GM23338 (cell line): ENCODE measurements at regions not wholly inside any gene's neighbourhood (a gene's known extent, or its start where the extent isn't known, plus 50 kb on each side); places are given as distances from the start of the nearest gene placed in this dataset.

Experiments
- ATAC-seq: fragments of 200-7000 bp; cut with Tn5 transposase; 3 replicates; pipeline ENCODE4 v1.9.1; 2020
- DNase-seq: peaks from one replicate; pipeline ENCODE4 v3.0.0-alpha.2; 2015; ENCODE audit warnings: low spot score
- H2AFZ ChIP-seq: fragments of 200-600 bp; sonication (generic); 2 replicates; pipeline ENCODE4 v1.8.0; 2016; ENCODE audit warnings: antibody characterized with exemption, mild to moderate bottlenecking, moderate library complexity
- H3F3A ChIP-seq: fragments of 200-600 bp; sonication (generic); replicated peaks from 2 replicates; pipeline ENCODE4 v1.8.0; 2017; ENCODE audit warnings: antibody characterized with exemption, mixed run types, low read depth
- H3K27ac ChIP-seq: fragments of 200-600 bp; sonication (generic); 2 replicates; pipeline ENCODE4 v1.6.1; 2016; ENCODE audit warnings: low read depth
- H3K27me3 ChIP-seq: fragments of 200-600 bp; sonication (generic); 2 replicates; pipeline ENCODE4 v1.8.0; 2016; ENCODE audit warnings: mild to moderate bottlenecking, mixed run types, moderate library complexity; ENCODE audit not compliant: insufficient read depth
- H3K36me3 ChIP-seq: fragments of 200-600 bp; sonication (generic); 2 replicates; pipeline ENCODE4 v1.8.0; 2016; ENCODE audit warnings: mild to moderate bottlenecking; ENCODE audit not compliant: insufficient read depth
- H3K4me1 ChIP-seq: fragments of 200-600 bp; sonication (generic); 2 replicates; pipeline ENCODE4 v1.8.0; 2016; ENCODE audit warnings: mild to moderate bottlenecking, moderate library complexity; ENCODE audit not compliant: insufficient read depth
- H3K4me2 ChIP-seq: fragments of 200-600 bp; sonication (generic); 2 replicates; pipeline ENCODE4 v1.7.1; 2017; ENCODE audit warnings: mixed run types
- H3K4me3 ChIP-seq: fragments of 200-600 bp; sonication (generic); 2 replicates; pipeline ENCODE4 v1.6.1; 2016; ENCODE audit warnings: mixed run types
- H3K79me2 ChIP-seq: fragments of 200-600 bp; sonication (generic); replicated peaks from 2 replicates; pipeline ENCODE4 v1.8.0; 2017; ENCODE audit warnings: mild to moderate bottlenecking; ENCODE audit not compliant: insufficient read depth
- H3K9me2 ChIP-seq: fragments of 200-600 bp; sonication (generic); 2 replicates; pipeline ENCODE4 v1.8.0; 2017; ENCODE audit not compliant: insufficient read depth
- H4K20me1 ChIP-seq: fragments of 200-600 bp; sonication (generic); replicated peaks from 2 replicates; pipeline ENCODE4 v1.8.0; 2017; ENCODE audit warnings: mild to moderate bottlenecking; ENCODE audit not compliant: insufficient read depth
- H3K27ac Mint-ChIP-seq: 2 replicates; pipeline ENCODE4 v1.8.0; 2020; ENCODE audit warnings: inconsistent platforms, mild to moderate bottlenecking, moderate library complexity, mixed read lengths
- H3K27me3 Mint-ChIP-seq: 3 replicates; pipeline ENCODE4 v1.8.0; 2022; ENCODE audit warnings: low read depth, mild to moderate bottlenecking, moderate library complexity, mixed read lengths, inconsistent platforms; ENCODE audit not compliant: insufficient read depth, poor library complexity
- H3K36me3 Mint-ChIP-seq: 3 replicates; pipeline ENCODE4 v1.8.0; 2021; ENCODE audit warnings: low read depth, mild to moderate bottlenecking, inconsistent platforms, moderate library complexity, mixed read lengths
- H3K4me1 Mint-ChIP-seq: 3 replicates; pipeline ENCODE4 v1.8.0; 2020; ENCODE audit warnings: mild to moderate bottlenecking, inconsistent platforms, mixed read lengths
- H3K4me3 Mint-ChIP-seq: 3 replicates; pipeline ENCODE4 v1.8.0; 2021; ENCODE audit warnings: moderate library complexity, mild to moderate bottlenecking, inconsistent platforms, mixed read lengths
- H3K9me3 Mint-ChIP-seq: 3 replicates; pipeline ENCODE4 v1.8.0; 2020; ENCODE audit warnings: moderate library complexity, mild to moderate bottlenecking, inconsistent platforms, mixed read lengths
- EZH2phosphoT487 ChIP-seq: fragments of 200-600 bp; sonication (generic); IDR thresholded peaks from one replicate; pipeline ENCODE4 v1.8.1; 2018; ENCODE audit warnings: antibody characterized with exemption; ENCODE audit not compliant: unreplicated experiment
- NANOG ChIP-seq: IDR thresholded peaks from 2 replicates; pipeline ENCODE4 v1.6.1; 2016; ENCODE audit warnings: antibody characterized with exemption, borderline replicate concordance
- REST ChIP-seq: IDR thresholded peaks from one replicate; pipeline ENCODE4 v1.6.1; 2018; ENCODE audit warnings: antibody characterized with exemption; ENCODE audit not compliant: unreplicated experiment
- STAT1 ChIP-seq: IDR thresholded peaks from one replicate; pipeline ENCODE4 v1.6.1; 2016; ENCODE audit warnings: antibody characterized with exemption; ENCODE audit not compliant: unreplicated experiment
- ZNF462 ChIP-seq: fragments of 250-450 bp; sonication (Bioruptor Pico); IDR thresholded peaks from 2 replicates; pipeline ENCODE4 v1.5.0; 2020; ENCODE audit warnings: mild to moderate bottlenecking, moderate library complexity
- TF ChIP-seq, protein P1 (sequence below), 2 experiments: fragments of 200-600 bp in 1 of 2; sonication (generic) in 1 of 2; conservative IDR thresholded peaks; 2 replicates each; pipeline versions ENCODE4 v1.5.1 to v1.6.1; 2016 to 2017; ENCODE audit warnings: antibody characterized with exemption in 2 of 2, low read depth in 2 of 2, mild to moderate bottlenecking in 2 of 2, moderate library complexity in 1 of 2

GRCh38 chr1:106957795-106958194 lies 98.7 kb upstream of the PRMT6 start:
- Mint-ChIP-seq H3K9me3 (no peaks in the 10 kb centered on the region), H3K27ac (no peak overlapping the region), H3K4me3 (no peak overlapping the region), H3K36me3 (no peaks in the 10 kb centered on the region), H3K4me1 (peaks cover 25% of the 10 kb centered on the region), H3K27me3 (no peaks in the 10 kb centered on the region)
- no peaks in the 10 kb centered on the region for H3K79me2 ChIP-seq
- no peaks in the 10 kb centered on the region for H4K20me1 ChIP-seq
- H3K36me3 ChIP-seq: no peaks in the 10 kb centered on the region
- peak; percentile 34 for DNase-seq
- no peak overlapping the region for H3K4me3 ChIP-seq
- peaks cover 18% of the 10 kb centered on the region for H3K4me1 ChIP-seq
- ATAC-seq: no peak
- H3K27me3 ChIP-seq: no peaks in the 10 kb centered on the region
- H3F3A ChIP-seq: no peaks in the 10 kb centered on the region
- no peak overlapping the region for H2AFZ ChIP-seq
- H3K9me2 ChIP-seq: no peaks in the 10 kb centered on the region
- H3K4me2 ChIP-seq: no peak overlapping the region
- TF ChIP-seq ZNF462 (CRISPR knock-in tag) (no peak), STAT1 (no peak), EZH2phosphoT487 (no peak), REST (no peak), NANOG (no peak)
- TF ChIP-seq, protein P1, sequence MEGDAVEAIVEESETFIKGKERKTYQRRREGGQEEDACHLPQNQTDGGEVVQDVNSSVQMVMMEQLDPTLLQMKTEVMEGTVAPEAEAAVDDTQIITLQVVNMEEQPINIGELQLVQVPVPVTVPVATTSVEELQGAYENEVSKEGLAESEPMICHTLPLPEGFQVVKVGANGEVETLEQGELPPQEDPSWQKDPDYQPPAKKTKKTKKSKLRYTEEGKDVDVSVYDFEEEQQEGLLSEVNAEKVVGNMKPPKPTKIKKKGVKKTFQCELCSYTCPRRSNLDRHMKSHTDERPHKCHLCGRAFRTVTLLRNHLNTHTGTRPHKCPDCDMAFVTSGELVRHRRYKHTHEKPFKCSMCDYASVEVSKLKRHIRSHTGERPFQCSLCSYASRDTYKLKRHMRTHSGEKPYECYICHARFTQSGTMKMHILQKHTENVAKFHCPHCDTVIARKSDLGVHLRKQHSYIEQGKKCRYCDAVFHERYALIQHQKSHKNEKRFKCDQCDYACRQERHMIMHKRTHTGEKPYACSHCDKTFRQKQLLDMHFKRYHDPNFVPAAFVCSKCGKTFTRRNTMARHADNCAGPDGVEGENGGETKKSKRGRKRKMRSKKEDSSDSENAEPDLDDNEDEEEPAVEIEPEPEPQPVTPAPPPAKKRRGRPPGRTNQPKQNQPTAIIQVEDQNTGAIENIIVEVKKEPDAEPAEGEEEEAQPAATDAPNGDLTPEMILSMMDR (conservative IDR thresholded peaks at IDR 0.05; ENCODE audit: low read depth in 2 of 2): peak; percentile 33 to 51
- no peak overlapping the region for H3K27ac ChIP-seq
